Fibroblast of pulmonary artery (primary cell): ENCODE measurements at regions not wholly inside any gene's neighbourhood (a gene's known extent, or its start where the extent isn't known, plus 50 kb on each side); places are given as distances from the start of the nearest gene placed in this dataset.

Experiments used
- DNase-seq: peaks from one replicate; pipeline ENCODE4 v3.0.0-alpha.2; 2010; ENCODE audit warnings: low read depth
- H3K4me3 ChIP-seq: replicated peaks from 2 replicates; pipeline ENCODE4 v1.5.1; 2011; ENCODE audit warnings: low read depth, mild to moderate bottlenecking, control low read depth, low read length, moderate library complexity
- TF ChIP-seq, protein P1 (sequence below): IDR thresholded peaks from 2 replicates; pipeline ENCODE4 v1.5.1; 2011; ENCODE audit warnings: mild to moderate bottlenecking, control low read depth, low read length, inconsistent platforms; ENCODE audit errors: missing control alignments

DNA sequence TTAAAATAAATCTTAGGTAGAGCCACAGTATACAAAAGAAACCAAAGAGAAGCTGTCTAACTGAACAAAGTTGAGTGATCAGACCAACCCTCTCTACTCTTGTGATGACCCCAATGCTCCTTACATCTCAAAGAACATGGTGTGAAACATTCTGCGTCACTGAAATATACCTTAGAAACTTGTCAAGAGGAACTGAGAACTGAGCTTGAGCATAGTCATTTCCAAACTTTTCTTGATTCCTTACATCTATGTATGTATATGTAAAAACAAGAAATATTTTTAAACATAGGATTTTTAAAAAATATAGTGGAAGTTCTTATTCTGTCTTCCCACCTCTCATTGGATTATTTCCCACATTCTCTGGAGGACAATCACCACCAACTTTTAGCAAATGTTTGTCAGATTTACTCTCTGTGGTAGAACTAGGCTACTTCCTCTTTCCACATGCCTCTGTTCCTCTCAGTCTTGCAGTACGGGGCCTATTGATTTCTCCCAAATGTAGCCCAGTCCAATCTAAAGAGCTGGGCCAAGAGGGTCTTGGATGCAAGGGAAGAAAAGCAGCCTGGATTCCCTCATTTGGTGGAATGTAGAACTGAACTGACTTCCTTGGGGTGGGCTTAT is 98.2 kb upstream of the HHIP start:
- TF ChIP-seq, protein P1, sequence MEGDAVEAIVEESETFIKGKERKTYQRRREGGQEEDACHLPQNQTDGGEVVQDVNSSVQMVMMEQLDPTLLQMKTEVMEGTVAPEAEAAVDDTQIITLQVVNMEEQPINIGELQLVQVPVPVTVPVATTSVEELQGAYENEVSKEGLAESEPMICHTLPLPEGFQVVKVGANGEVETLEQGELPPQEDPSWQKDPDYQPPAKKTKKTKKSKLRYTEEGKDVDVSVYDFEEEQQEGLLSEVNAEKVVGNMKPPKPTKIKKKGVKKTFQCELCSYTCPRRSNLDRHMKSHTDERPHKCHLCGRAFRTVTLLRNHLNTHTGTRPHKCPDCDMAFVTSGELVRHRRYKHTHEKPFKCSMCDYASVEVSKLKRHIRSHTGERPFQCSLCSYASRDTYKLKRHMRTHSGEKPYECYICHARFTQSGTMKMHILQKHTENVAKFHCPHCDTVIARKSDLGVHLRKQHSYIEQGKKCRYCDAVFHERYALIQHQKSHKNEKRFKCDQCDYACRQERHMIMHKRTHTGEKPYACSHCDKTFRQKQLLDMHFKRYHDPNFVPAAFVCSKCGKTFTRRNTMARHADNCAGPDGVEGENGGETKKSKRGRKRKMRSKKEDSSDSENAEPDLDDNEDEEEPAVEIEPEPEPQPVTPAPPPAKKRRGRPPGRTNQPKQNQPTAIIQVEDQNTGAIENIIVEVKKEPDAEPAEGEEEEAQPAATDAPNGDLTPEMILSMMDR, result no peak
- DNase-seq, result no peak
- no peak overlapping the region for H3K4me3 ChIP-seq

DNA sequence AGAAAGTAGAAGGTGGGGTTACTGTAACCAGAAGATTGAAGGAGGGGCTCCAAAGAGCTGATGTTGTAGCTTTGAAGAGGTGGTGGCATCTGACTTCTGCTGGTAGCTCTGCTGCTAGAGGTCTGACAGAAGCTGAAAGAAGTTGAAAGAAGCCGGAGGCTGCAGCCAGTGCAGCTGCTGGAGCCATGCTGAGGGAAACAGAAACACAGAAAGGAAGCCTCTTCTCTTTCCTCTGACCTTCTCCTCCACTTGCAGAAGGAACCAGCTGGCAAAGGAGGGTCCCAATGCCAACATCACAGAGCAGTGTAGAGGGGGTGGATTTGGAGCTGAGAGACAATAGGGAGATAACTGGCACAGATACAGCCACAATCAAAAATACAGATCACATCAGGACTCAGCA is 89.3 kb upstream of the HHIP start:
- DNase-seq, result no peak
- TF ChIP-seq, protein P1, result no peak
- H3K4me3 ChIP-seq, result no peak overlapping the region

DNA sequence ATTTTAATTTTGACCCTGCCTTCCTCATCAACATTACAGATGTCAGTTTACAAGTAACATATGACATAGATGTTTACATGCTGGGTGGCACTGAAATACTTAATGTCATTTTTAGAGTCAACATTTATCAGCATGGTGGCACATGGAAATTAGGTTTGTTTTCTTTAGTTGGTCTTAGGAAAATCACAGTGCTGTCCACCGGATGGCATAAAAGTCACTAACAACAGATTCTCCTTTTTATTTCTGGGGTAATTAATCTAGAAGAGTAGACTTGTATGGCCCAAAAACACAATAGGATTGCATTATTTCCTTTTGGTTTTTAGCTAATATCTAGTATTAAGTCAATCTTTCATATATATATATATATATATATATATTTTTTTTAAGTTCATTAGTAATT is 88.6 kb upstream of the HHIP start:
- TF ChIP-seq, protein P1, result peak; percentile 30
- peak; percentile 70 for DNase-seq
- no peak overlapping the region for H3K4me3 ChIP-seq

DNA sequence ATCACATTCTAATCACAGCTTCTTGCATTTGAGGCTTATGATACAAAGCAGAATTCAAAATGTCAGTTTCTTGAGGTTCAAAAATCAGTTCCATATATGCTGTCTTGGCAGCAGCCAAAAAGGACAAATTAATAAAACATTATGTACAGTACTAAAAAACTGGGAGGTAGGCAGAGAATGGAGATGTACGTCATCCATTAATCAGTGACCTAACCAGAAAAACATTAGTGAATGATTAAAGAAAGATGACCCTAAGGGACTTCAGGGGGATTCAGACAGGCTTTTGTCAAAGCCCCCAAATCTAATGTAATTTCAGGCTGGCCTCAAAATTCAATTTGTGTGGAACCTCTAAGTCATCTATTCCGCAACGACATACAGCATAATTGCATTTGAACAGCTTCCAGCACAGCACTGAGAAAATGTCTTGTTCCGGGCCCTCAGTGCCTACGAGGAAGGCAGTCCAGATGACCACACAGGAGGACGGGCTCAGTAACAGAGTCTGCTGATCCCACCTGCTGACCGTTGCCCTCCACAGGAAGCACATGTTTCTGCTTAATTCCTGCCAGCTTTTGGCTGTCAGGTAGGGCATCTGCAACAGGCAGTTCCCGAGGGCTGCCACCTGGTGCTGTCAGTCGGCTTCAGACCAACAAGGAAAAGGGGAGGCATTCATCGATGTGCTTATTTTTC is 83.8 kb upstream of the HHIP start:
- H3K4me3 ChIP-seq, result no peak overlapping the region
- peak; percentile 20 for DNase-seq

DNA sequence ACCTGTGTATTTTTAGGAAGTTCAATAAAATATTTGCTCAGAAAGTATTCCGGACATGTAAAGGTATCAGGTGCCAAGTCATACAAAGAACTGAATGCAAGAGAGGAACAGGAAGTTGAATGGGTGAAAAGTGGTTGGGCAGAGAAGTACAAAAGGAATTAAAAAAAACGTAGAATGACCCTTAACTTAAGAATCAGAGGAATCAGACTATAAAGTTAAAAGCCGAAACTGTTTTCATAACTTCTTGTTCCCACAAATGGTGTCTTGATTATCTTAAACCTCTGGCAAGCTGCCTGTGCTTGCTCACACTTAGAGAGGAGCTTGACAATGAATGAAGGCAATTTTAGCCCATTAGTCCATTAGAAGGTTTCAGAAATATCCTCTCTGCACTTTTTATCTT is 81.6 kb upstream of the HHIP start:
- no peak for DNase-seq
- H3K4me3 ChIP-seq, result no peak overlapping the region
- TF ChIP-seq, protein P1, result no peak

More for the DNA sequence above, 83.8 kb upstream of the HHIP start:
- TF ChIP-seq, protein P1, result no peak

DNA sequence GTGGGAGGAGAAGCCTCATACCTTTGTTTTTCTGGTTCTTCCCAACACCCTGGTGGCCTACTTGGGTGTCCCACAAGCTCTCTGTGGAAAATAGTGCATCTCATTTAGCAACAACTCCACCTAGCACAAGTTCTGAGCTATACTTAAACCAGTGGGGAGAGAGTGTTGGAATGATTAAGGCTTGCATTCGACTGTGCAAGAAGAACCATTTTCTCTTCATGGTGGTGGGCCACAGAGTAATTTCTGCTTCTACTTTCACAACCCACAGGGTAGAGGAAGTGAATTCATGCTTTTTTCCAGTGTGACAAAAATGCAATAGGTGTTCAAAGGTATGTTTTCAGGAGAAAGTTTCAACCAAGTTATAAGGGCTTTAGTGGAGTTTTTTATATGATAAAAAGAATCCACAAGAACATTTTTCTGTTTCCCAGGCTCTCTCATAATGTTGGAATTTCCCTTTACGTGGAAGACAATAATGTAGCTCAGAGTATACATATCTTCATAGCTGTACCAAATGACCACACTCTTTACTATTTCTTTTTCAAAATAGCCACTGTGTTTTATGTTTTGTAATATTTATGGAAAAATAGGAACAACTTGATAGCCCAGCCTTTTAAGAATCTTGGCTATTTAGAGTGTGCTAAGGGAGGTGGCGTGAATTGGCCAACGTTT is 80.3 kb upstream of the HHIP start:
- H3K4me3 ChIP-seq, result no peak overlapping the region
- TF ChIP-seq, protein P1, result no peak
- DNase-seq, result peak; percentile 75
